NCI-H748 (cell line): ENCODE measurements at regions not wholly inside any gene's neighbourhood (a gene's known extent, or its start where the extent isn't known, plus 50 kb on each side); places are given as distances from the start of the nearest gene placed in this dataset.

ENCODE experiments used
- DNase-seq: peaks from one replicate; lab custom pipeline; 2025; ENCODE audit not compliant: unreplicated experiment; lab: John Stamatoyannopoulos, UW

- DNase-seq = no peak
Observed at GRCh38 chr1:36612881-36613280, 130.2 kb upstream of the CSF3R start.

DNA sequence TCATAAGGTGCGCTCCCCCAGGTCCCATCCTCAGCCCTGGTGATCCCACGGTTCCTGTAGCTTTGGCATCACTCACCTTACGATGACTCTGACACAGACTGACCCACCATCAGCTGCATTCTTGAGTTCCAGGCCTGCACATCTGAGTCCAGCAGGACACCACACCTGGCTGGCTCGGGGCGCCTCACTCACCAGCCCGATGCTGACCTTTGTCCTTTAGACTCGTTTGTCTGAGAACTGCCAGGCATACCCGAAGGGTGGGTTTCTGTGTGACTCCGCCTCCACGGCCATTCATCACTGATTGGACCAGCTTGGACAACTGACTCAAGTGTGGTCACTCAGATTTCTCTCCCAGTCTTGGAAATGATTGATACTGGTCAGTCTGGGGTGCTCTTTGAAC is 129.4 kb upstream of the CSF3R start:
- no peak for DNase-seq

DNA sequence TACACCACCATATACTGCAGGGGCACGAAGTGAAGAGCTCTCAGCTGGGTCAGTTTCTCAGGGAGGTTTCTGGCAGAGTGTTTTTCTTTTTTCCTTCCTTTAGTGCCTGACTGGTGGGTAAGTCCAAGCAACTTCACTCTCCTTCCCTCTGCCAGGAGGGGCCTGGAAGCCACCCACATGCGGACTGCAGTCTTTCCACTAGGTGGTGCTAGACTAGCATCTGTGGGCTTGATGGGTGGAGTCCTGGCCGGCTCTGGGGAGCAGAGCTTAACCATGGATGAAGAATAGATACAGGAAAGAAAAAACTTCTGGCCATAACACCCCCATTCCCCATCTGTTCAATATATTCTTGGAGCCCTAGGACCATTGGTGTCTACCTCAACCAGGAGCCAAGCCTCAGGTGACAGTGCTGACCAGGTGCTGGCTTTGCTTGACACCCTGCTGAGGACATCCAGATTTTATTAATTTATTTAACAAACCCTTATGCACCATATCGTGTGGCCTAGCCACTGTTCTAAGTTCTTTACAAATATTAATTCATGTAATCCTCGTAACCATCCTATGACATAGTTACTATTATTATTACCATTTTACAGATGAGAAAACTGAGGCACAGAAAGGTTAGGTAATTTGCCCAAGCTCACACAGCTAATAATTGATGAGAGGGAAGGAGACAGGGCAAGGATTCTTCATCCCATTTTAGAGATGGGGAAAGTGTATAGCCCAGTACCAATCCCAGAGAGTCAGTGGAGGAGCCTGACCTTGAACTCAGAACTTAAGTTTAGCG is 126.7 kb upstream of the CSF3R start:
- peak; percentile 66 for DNase-seq

DNA sequence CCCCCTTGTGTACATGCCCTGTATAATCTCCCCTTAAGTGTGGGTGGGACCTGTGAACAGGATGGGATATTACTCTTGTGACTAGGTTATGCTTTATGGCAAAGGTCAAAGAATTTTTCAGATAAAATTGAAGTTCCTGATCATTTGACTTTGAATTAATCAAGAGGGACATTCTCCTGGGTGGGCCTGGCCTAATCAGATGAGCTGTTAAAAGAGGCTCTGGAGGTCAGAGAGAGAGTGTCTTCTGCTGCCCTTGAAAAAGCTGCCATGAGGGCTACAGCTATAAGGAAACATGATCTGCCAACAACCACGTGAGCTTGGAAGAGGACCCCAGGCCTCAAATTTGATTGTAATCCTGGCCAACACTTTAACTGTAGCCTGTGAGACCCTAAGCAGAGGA is 125.6 kb upstream of the CSF3R start:
- no peak for DNase-seq

DNA sequence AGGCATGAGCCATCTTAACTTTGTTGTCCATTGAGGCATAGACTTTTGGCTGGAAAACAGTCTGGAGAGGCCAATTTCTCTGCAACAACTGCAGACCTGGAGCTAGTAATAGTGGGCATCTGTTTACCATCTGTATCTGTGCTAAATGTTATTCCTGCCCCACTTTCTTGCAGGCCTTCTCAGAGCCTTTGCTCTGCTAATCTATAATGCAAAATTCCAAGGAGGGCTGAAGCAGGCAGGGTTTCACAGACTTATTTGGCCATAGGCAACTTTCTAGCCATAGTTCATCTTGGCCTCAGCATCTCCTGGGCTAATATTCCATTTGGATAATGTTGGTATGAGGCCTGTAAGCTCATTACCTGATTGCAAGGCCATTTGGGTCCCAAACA is 124.5 kb upstream of the CSF3R start:
- no peak for DNase-seq

DNA sequence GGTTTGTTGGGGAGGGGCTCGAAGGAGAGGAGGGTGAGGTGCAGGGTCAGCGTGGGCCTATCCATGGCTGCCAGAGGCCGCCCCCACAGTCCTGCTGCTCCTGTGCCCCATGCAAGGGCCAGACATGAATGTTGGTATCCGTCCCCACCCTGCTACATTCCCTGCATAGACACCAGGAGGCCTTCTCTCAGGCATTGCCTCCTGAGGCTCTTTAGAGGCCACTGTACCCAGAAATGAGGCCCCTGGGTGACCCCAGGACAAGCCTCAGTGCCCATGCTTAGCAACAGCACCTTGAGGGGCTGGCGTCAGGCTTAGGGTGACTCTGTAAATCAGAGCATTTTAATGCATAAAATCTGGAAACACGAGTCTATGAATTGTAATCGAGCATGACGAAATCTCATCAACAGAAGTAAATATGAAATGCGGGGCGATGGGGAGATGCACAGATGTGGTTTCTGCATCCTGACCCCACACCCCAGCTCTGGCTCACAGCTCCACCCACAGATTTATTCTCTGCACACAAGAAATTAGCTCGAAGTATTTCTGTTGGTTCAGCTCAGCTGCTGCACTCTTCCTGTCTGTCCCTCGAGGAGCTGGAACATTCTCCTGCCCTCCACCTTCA is 124.0 kb upstream of the CSF3R start:
- no peak for DNase-seq

GRCh38 chr1:36605942-36606640 is 123.4 kb upstream of the CSF3R start:
- no peak for DNase-seq

DNA sequence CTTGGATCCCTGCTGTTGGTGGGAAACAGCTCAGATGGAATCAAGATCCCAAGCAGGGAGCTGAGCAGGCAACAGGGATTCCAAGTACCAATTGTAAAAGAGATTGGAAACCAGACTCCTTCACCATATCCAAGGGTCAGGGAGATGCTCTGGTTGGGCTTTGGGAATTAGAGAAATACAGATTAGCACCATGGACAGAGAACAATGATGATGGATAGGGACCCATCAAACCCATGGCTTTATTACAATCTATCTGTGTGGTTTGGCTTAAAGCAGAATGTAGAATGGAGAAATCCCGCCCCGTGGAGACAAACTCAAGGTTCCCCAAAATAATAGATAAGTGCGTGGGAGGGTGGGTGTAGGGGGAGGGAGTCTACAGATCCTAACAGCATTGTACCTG is 120.7 kb upstream of the CSF3R start:
- DNase-seq = no peak

DNA sequence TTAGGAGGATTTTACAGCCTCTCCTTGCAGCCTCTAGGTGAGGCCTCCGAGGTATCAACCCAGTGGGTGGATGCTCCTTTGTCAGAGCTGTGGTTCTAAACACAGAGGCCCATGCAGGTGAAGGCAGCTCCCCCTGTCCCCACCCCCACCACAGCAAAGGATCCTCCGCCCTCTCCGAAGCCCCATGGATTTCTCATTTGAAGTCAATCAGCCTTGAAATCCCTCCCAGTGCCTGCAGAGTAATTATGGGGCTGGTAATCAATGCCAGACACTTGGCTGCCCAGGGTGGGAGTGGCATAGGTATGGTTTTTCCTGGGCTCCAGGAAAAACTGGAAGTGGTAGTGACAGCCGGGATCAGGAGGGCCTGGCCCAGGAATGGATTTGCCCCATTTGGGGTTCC is 119.5 kb upstream of the CSF3R start:
- DNase-seq = peak; percentile 24

DNA sequence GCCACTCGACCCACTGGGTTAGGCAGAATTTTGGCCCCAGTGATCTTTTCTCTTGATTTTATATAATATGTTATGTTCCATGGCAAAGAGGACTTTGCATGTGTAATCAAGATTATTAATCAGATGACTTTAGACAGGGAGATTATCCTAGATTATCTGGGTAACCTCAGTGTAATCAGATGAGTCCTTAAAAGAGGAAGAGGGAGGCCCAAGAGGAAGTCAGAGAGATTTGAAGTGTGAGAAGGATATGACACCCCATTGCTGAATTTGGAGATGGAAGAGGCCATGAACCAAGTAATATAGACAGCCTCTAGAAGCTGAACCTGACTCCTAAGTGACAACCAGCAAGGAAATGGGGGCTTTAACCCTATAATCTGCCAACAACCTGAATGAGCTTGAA is 117.1 kb upstream of the CSF3R start:
- DNase-seq = no peak

DNA sequence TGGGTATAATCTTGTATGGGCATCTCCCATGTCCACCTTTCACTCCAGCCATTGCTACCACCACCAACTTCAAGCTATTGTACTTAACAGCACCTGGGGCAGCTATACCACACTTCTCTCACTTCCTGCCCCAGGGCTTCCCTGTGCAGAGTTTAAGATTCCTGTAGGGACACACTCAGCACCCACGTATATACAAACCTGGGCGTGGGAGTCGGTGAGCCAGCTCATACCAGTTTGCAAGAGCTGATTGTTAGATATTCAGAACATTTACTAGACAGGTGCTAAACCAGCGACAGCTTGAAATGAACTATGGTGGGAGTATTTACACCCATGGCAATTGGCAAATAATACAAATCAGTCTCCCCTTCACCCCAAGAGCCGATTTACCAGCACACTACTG is 114.8 kb upstream of the CSF3R start:
- no peak for DNase-seq

DNA sequence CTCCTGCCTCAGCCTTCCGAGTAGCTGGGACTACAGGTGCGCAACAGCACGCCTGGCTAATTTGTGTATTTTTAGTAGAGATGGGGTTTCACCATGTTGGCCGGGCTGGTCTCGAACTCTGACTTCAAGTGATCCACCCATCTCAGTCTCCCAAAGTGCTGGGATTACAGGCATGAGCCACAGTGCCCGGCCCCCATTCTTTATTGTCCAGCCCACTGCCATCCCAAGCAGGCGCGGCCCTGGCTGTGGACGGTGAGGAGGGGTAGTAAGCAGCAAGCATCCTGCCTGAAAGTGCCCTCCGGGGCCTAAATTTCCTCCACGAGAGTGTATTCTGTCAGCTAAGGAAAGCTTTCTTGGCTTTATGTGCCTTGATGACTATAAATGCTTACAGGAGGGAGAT is 113.2 kb upstream of the CSF3R start:
- DNase-seq = no peak

GRCh38 chr1:36595349-36595748 is 112.6 kb upstream of the CSF3R start:
- DNase-seq = no peak

GRCh38 chr1:36594023-36594422 is 111.3 kb upstream of the CSF3R start:
- DNase-seq = peak; percentile 31

DNA sequence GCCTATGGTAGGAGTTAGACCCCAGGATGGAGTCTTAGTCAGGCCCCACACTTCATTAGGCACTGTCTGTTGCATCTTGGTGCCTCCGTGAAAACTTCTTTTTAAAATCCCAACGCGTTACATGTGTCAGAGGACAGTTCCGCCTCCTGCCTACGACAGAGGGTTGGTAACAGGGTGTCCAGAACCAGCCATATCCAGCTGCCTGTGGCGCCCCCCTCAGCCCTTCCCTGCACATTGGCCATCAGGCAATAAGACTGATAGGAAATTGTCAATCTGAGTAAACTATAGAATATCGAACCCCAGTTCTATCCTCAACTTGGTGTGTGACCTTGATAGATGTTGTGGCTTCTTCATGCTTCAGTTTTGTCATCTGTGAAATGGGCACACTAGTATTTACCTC is 108.6 kb upstream of the CSF3R start:
- no peak for DNase-seq

DNA sequence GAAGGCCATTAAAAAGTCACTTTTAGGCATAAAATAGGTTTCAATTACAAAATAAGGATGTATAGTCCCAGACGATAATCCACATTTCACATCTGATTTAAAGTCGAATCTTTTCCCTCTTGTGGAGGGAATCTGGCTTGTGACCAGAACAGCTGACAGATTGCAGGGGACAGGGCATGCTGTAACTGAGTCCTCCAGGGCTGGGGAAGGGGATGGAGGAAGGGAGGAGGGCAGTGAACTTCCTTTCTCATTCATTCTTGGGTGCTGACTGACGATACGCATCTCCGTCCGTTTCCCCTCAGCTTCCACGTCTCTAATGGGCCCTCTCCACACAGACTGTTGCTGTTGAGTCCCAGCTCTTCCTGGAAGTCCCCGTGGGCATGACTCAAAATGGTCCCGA is 108.1 kb upstream of the CSF3R start:
- no peak for DNase-seq

GRCh38 chr1:36590264-36590663 is 107.6 kb upstream of the CSF3R start:
- DNase-seq = no peak

DNA sequence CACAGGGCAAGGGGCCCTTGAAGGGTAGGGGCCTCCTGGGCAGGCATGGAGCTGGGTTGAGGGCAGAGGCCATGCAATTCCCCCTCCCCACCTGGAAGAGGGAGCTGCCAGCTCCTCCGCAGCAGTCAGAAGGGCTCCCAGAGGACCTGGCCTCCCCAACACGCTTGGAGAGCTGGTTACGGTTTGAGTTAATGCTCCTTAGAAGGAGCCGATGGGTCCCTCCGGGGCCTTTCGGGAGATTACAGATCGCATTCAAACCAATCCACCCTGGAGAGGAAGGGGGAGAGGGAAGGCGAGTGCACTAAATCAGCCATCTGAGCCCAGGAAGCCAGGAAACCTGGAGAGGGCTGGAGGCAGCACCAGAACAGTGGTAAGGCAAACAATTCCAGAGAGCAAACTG is 106.3 kb upstream of the CSF3R start:
- no peak for DNase-seq

- no peak for DNase-seq
Observed at GRCh38 chr1:36585569-36586548, 103.1 kb upstream of the CSF3R start.

- DNase-seq = no peak
Observed at GRCh38 chr1:36584874-36585453, 102.3 kb upstream of the CSF3R start.
